H9 (cell line): ENCODE measurements at regions not wholly inside any gene's neighbourhood (a gene's known extent, or its start where the extent isn't known, plus 50 kb on each side); places are given as distances from the start of the nearest gene placed in this dataset.

Source experiments
- DNase-seq: peaks from one replicate; pipeline ENCODE4 v3.0.0-alpha.2; 2017
- H2AFZ ChIP-seq: one replicate; pipeline ENCODE4 v1.6.1; 2013; ENCODE audit warnings: mild to moderate bottlenecking, low read length, control low read depth, moderate library complexity
- H2AK5ac ChIP-seq: 2 replicates; pipeline ENCODE4 v1.6.1; 2013; ENCODE audit warnings: low read length, control low read depth, mixed read lengths; ENCODE audit not compliant: insufficient read length
- H2BK120ac ChIP-seq: one replicate; pipeline ENCODE4 v1.6.1; 2013; ENCODE audit warnings: low read depth, mild to moderate bottlenecking, low read length, control low read depth, inconsistent platforms; ENCODE audit not compliant: poor library complexity, severe bottlenecking
- H2BK12ac ChIP-seq: 2 replicates; pipeline ENCODE4 v1.6.1; 2013; ENCODE audit warnings: low read length, control low read depth, mixed read lengths, low read depth; ENCODE audit not compliant: insufficient read length
- H2BK15ac ChIP-seq: 2 replicates; pipeline ENCODE4 v1.6.1; 2013; ENCODE audit warnings: low read depth, low read length, control low read depth
- H2BK20ac ChIP-seq: one replicate; pipeline ENCODE4 v1.6.1; 2013; ENCODE audit warnings: low read depth, mild to moderate bottlenecking, low read length, control low read depth, inconsistent platforms; ENCODE audit not compliant: poor library complexity, severe bottlenecking
- H2BK5ac ChIP-seq: 2 replicates; pipeline ENCODE4 v1.6.1; 2013; ENCODE audit warnings: low read length, control low read depth, mixed read lengths; ENCODE audit not compliant: insufficient read length
- H3K14ac ChIP-seq: 2 replicates; pipeline ENCODE4 v1.6.1; 2013; ENCODE audit warnings: low read length, control low read depth; ENCODE audit not compliant: insufficient read depth
- H3K18ac ChIP-seq: 2 replicates; pipeline ENCODE4 v1.6.1; 2013; ENCODE audit warnings: low read depth, mild to moderate bottlenecking, mixed read lengths, low read length, control low read depth; ENCODE audit not compliant: insufficient read length
- H3K23ac ChIP-seq: 2 replicates; pipeline ENCODE4 v1.6.1; 2013; ENCODE audit warnings: low read length, control low read depth, mixed read lengths, low read depth; ENCODE audit not compliant: insufficient read length
- H3K23me2 ChIP-seq: 2 replicates; pipeline ENCODE4 v1.6.1; 2013; ENCODE audit warnings: low read depth, mild to moderate bottlenecking, mixed read lengths, low read length, control low read depth; ENCODE audit not compliant: insufficient read length, poor library complexity, severe bottlenecking
- H3K27ac ChIP-seq: 2 replicates; pipeline ENCODE4 v1.5.1; 2013; ENCODE audit warnings: low read length, control low read depth, mixed read lengths, low read depth; ENCODE audit not compliant: insufficient read length
- H3K27me3 ChIP-seq: 2 replicates; pipeline ENCODE4 v1.6.1; 2013; ENCODE audit warnings: low read length, control low read depth, inconsistent platforms; ENCODE audit not compliant: insufficient read depth
- H3K4ac ChIP-seq: 2 replicates; pipeline ENCODE4 v1.6.1; 2013; ENCODE audit warnings: low read depth, mild to moderate bottlenecking, control low read depth, inconsistent platforms, low read length, moderate library complexity
- H3K4me1 ChIP-seq: 2 replicates; pipeline ENCODE4 v1.6.1; 2013; ENCODE audit warnings: low read length, control low read depth, inconsistent platforms; ENCODE audit not compliant: insufficient read depth
- H3K4me2 ChIP-seq: 2 replicates; pipeline ENCODE4 v1.6.1; 2013; ENCODE audit warnings: low read length, control low read depth, mixed read lengths; ENCODE audit not compliant: insufficient read length, insufficient read depth
- H3K56ac ChIP-seq: 2 replicates; pipeline ENCODE4 v1.6.1; 2013; ENCODE audit warnings: low read depth, mild to moderate bottlenecking, mixed read lengths, low read length, control low read depth; ENCODE audit not compliant: insufficient read length
- H3K79me1 ChIP-seq: 2 replicates; pipeline ENCODE4 v1.6.1; 2013; ENCODE audit warnings: low read depth, mild to moderate bottlenecking, moderate library complexity, low read length, control low read depth, inconsistent platforms; ENCODE audit not compliant: insufficient read depth, poor library complexity, severe bottlenecking
- H3K79me2 ChIP-seq: 2 replicates; pipeline ENCODE4 v1.6.1; 2013; ENCODE audit warnings: low read length, control low read depth, inconsistent platforms; ENCODE audit not compliant: insufficient read depth
- H3K9ac ChIP-seq: 2 replicates; pipeline ENCODE4 v1.6.1; 2013; ENCODE audit warnings: low read length, control low read depth, mixed read lengths; ENCODE audit not compliant: insufficient read length; ENCODE audit errors: extremely low read depth
- H3K9me3 ChIP-seq: one replicate; pipeline ENCODE4 v1.6.1; 2013; ENCODE audit warnings: low read depth, low read length, inconsistent platforms; ENCODE audit not compliant: control insufficient read depth
- H3T11ph ChIP-seq: one replicate; pipeline ENCODE4 v1.6.1; 2013; ENCODE audit warnings: mild to moderate bottlenecking, low read length, control low read depth, inconsistent platforms
- H4K20me1 ChIP-seq: one replicate; pipeline ENCODE4 v1.6.1; 2013; ENCODE audit not compliant: control insufficient read depth, insufficient read length, insufficient read depth
- H4K5ac ChIP-seq: 2 replicates; pipeline ENCODE4 v1.6.1; 2013; ENCODE audit warnings: low read depth, mild to moderate bottlenecking, mixed read lengths, low read length, control low read depth; ENCODE audit not compliant: insufficient read length
- H4K8ac ChIP-seq: replicated peaks from 2 replicates; pipeline ENCODE4 v1.6.1; 2013; ENCODE audit warnings: low read length, control low read depth, mixed read lengths, low read depth; ENCODE audit not compliant: insufficient read length
- H4K91ac ChIP-seq: 2 replicates; pipeline ENCODE4 v1.6.1; 2013; ENCODE audit warnings: low read depth, mild to moderate bottlenecking, moderate library complexity, mixed read lengths, low read length, control low read depth; ENCODE audit not compliant: insufficient read length
- H3K27ac Mint-ChIP-seq, 3 experiments: 2 replicates in 2 of 3; 3 replicates in 1 of 3; pipeline ENCODE4 v1.8.0; 2020 to 2021; ENCODE audit warnings: mixed read lengths in 3 of 3, mild to moderate bottlenecking in 1 of 3, moderate library complexity in 1 of 3
- H3K27me3 Mint-ChIP-seq: 2 replicates; pipeline ENCODE4 v1.8.0; 2021; ENCODE audit warnings: low read depth, mild to moderate bottlenecking, moderate library complexity, mixed read lengths
- H3K36me3 Mint-ChIP-seq, 3 experiments: 2 replicates in 2 of 3; 3 replicates in 1 of 3; pipeline ENCODE4 v1.8.0; 2020 to 2021; ENCODE audit warnings: low read depth in 3 of 3, mixed read lengths in 3 of 3; ENCODE audit not compliant: insufficient read depth in 1 of 3
- H3K4me1 Mint-ChIP-seq, 2 experiments: 2 replicates each; pipeline ENCODE4 v1.8.0; 2020; ENCODE audit warnings: mixed read lengths in 2 of 2
- H3K4me3 Mint-ChIP-seq, 2 experiments: 2 replicates in 1 of 2; 3 replicates in 1 of 2; pipeline ENCODE4 v1.8.0; 2020 to 2021; ENCODE audit warnings: mild to moderate bottlenecking in 2 of 2, mixed read lengths in 2 of 2, moderate library complexity in 1 of 2
- H3K9me3 Mint-ChIP-seq, 2 experiments: 2 replicates in 1 of 2; 3 replicates in 1 of 2; pipeline ENCODE4 v1.8.0; 2020; ENCODE audit warnings: mild to moderate bottlenecking in 2 of 2, mixed read lengths in 2 of 2, moderate library complexity in 1 of 2
- CTCF ChIP-seq: fragments of 200-600 bp; sonication (generic); conservative IDR thresholded peaks from 3 replicates; pipeline ENCODE4 v1.8.0; 2021; ENCODE audit warnings: antibody characterized with exemption, mild to moderate bottlenecking
- WGBS: extraction: QIAGEN DNeasy Blood & Tissue Kit; methylation state at CpG from one replicate; pipeline ENCODE4 v1.1.7; 2013; ENCODE audit warnings: missing lambda C conversion rate, low lambda C conversion rate, mixed read lengths; ENCODE audit not compliant: insufficient read length; ENCODE audit errors: extremely low coverage; 5-methylcytosine and 5-hydroxymethylcytosine counted together

- H3K4me1 Mint-ChIP-seq, result no peaks in the 10 kb centered on the region
- peaks cover 27% of the 10 kb centered on the region for H3K27me3 Mint-ChIP-seq
- Histone ChIP-seq H3K18ac (no peak overlapping the region), H3K4me1 (no peaks in the 10 kb centered on the region), H4K91ac (no peak overlapping the region), H3K9ac (no peak overlapping the region), H3K56ac (no peak overlapping the region), H3T11ph (no peak overlapping the region), H3K4me2 (no peak overlapping the region), H2BK5ac (no peak overlapping the region), H3K9me3 (no peaks in the 10 kb centered on the region), H4K5ac (no peak overlapping the region), H3K14ac (no peak overlapping the region), H4K8ac (no peak overlapping the region), H2BK20ac (no peak overlapping the region), H3K4ac (no peak overlapping the region), H3K79me1 (no peaks in the 10 kb centered on the region), H2BK15ac (no peak overlapping the region), H3K23me2 (no peaks in the 10 kb centered on the region), H2AK5ac (no peak overlapping the region), H4K20me1 (no peaks in the 10 kb centered on the region), H2BK120ac (no peak overlapping the region), H2AFZ (no peak overlapping the region), H2BK12ac (no peak overlapping the region), H3K27ac (no peak overlapping the region), H3K79me2 (no peaks in the 10 kb centered on the region), H3K27me3 (no peaks in the 10 kb centered on the region), H3K23ac (no peak overlapping the region)
- no peak overlapping the region for H3K4me3 Mint-ChIP-seq
- H3K9me3 Mint-ChIP-seq, result no peaks in the 10 kb centered on the region
- no peak for TF ChIP-seq CTCF
- no CpG with 5 or more reads among the region's 1 CpG for WGBS
- no peak for DNase-seq
- no peak overlapping the region for H3K27ac Mint-ChIP-seq
- no peaks in the 10 kb centered on the region for H3K36me3 Mint-ChIP-seq
These were observed 225.4 kb upstream of the PHYHIPL start for GRCh38 chr10:58951087-58951486.
